ENCODE measurements at regions not wholly inside any gene's neighbourhood (a gene's known extent, or its start where the extent isn't known, plus 50 kb on each side); places are given as distances from the start of the nearest gene placed in this dataset.

- Histone ChIP-seq H3K4me2 (ENCODE audit: low read length) (no peak overlapping the region), H3K36me3 (ENCODE audit: control insufficient read depth in 1 of 2, insufficient read depth in 2 of 2, low read length in 2 of 2) (no peaks in the 10 kb centered on the region), H3K9me2 (ENCODE audit: insufficient read depth) (no peaks in the 10 kb centered on the region; the same call in 1 of the 2 replicates), H3K4me3 (replicated peaks in 1 of 2; ENCODE audit: low read depth in 1 of 2, low read length in 2 of 2) (no peak overlapping the region), H2AFZ (ENCODE audit: low read depth, low read length, poor library complexity, severe bottlenecking) (no peak overlapping the region), H3K9me3 (ENCODE audit: control insufficient read depth in 1 of 2, insufficient read depth in 1 of 2, low read depth in 1 of 2, low read length in 2 of 2) (no peaks in the 10 kb centered on the region), H3K27ac (ENCODE audit: low read depth, low read length) (no peak overlapping the region), H4K20me1 (ENCODE audit: insufficient read depth) (no peaks in the 10 kb centered on the region), H3K4me1 (ENCODE audit: control insufficient read depth in 1 of 2, insufficient read depth in 2 of 2, low read length in 2 of 2) (no peaks in the 10 kb centered on the region), H3K27me3 (ENCODE audit: insufficient read depth, low read length) (no peaks in the 10 kb centered on the region), H3K79me2 (ENCODE audit: insufficient read depth, low read length) (no peaks in the 10 kb centered on the region), H3K9ac (ENCODE audit: low read length) (no peak overlapping the region)
- no peak for DNase-seq (ENCODE audit: low read depth, low spot score)
- TF ChIP-seq YY1 (IDR thresholded peaks at IDR 0.05; ENCODE audit: extremely low read depth, insufficient replicate concordance, low read depth, low read length) (no peak), SIN3A (IDR thresholded peaks at IDR 0.05; ENCODE audit: low read depth) (no peak), ATF3 (IDR thresholded peaks at IDR 0.05) (no peak), POLR2A (IDR thresholded peaks at IDR 0.05; ENCODE audit: borderline replicate concordance, extremely low read depth, insufficient read depth, insufficient read length) (no peak), SRF (IDR thresholded peaks at IDR 0.05; ENCODE audit: low read depth) (no peak), JUND (IDR thresholded peaks at IDR 0.05) (no peak), CTCF (IDR thresholded peaks at IDR 0.05 in 2 of 3, conservative IDR thresholded peaks at IDR 0.05 in 1 of 3; ENCODE audit: borderline replicate concordance in 1 of 3, insufficient read depth in 1 of 3, low read depth in 2 of 3, low read length in 2 of 3) (no peak), ZBTB33 (IDR thresholded peaks at IDR 0.05; ENCODE audit: extremely low read depth, insufficient replicate concordance, low read length) (no peak), REST (IDR thresholded peaks at IDR 0.05; ENCODE audit: low read depth) (no peak), ZNF274 (IDR thresholded peaks at IDR 0.05; ENCODE audit: low read depth, low read length) (no peak), EZH2 (IDR thresholded peaks at IDR 0.05) (no peak), TCF7L2 (IDR thresholded peaks at IDR 0.05; ENCODE audit: borderline replicate concordance, extremely low read depth, insufficient read depth, insufficient read length) (no peak), SP1 (IDR thresholded peaks at IDR 0.05; ENCODE audit: low read depth) (no peak), CEBPB (IDR thresholded peaks at IDR 0.05; ENCODE audit: low read depth) (no peak), ZFX (IDR thresholded peaks at IDR 0.05) (no peak)
- RAD21 ChIA-PET (ENCODE audit: low non-redundant PET in 1 of 2, low total read pairs in 2 of 2, uncharacterized antibody in 2 of 2, unreplicated experiment in 2 of 2): no interaction called here
- CTCF ChIA-PET: no interaction called here
- BruUV-seq (replicated peaks): no TSS peak
- no peak for ATAC-seq
- POLR2A ChIA-PET: no interaction called here
- intact Hi-C loops (cut with micrococcal nuclease): no loop called here
Observed at GRCh38 chr1:193649587-193649986, 463.2 kb upstream of the B3GALT2 start.

Measured in HCT116 (cell line).